Epithelial cell of prostate (primary cell): ENCODE measurements at regions not wholly inside any gene's neighbourhood (a gene's known extent, or its start where the extent isn't known, plus 50 kb on each side); places are given as distances from the start of the nearest gene placed in this dataset.
"Not testable (repeated sequence)": the region's sequence is repeated elsewhere in the genome, so short reads cannot be mapped to it uniquely, and the experiment has no call there.

ENCODE experiments used
- DNase-seq: peaks from one replicate; pipeline ENCODE4 v3.0.0-alpha.2; 2011; ENCODE audit warnings: low read depth, low spot score
- H3K27ac ChIP-seq: fragments of 450-650 bp; 2 replicates; pipeline ENCODE4 v1.5.1; 2017; ENCODE audit warnings: mild to moderate bottlenecking

DNA sequence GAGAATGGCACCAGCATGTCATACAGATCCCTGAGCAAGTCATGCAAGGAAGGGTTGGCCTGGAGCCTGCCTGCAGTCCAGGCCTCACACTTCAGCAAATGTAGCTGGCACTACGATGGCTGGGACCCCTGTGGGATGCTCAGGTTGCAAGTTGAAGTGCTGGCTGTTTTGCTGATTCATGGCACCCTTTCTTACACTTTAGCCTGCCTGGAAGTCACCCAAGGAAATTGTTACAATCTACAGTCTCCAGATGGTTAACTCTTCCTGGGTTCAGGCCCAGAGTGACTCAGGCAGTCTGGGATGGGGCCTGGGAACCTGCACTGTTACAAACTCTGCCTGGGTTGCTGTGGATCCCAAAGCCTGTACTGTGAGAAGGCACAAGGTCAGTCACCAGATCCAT, 91.0 kb upstream of the SLC6A11 start:
- no peak for DNase-seq
- no peak overlapping the region for H3K27ac ChIP-seq

DNA sequence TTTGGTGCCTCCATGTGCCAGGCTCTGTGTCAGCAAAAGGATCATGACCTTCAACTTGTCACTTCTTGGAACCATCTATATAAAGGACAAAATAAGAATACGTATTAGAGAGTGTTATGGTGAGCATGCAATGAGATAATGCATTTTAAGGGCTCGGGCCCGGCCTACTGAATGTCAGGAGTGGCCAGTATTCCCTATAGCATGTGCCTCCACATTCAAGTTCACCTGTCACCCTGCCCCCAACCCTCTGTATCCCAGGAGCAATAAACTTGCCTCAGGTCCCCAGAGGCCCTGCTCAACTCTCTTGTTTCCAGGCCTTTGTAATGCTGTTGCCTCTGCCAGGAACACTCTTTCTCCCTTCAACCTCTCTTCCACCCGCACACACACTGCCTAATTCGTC, 90.2 kb upstream of the SLC6A11 start:
- DNase-seq: no peak
- H3K27ac ChIP-seq: no peak overlapping the region

DNA sequence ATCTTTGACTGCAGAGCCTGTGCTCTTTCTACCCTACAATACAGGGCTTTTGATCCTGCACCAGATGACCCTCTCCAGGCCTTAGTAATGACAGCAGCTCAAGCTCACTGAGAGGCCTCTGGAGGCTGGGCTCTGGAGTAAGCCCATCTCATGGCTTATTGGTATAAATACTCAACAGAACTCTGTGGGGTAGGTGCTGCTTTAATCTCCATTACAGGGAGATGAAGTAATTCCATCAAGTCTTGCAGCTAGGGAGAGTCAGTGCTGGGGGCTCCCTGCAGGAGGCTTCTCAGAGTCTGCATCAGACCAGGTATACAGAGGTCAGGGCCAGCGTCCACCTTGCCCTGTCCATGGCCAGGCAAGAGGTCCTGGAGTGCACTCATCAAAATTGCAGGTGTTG, 89.2 kb upstream of the SLC6A11 start:
- no peak for DNase-seq
- no peak overlapping the region for H3K27ac ChIP-seq

DNA sequence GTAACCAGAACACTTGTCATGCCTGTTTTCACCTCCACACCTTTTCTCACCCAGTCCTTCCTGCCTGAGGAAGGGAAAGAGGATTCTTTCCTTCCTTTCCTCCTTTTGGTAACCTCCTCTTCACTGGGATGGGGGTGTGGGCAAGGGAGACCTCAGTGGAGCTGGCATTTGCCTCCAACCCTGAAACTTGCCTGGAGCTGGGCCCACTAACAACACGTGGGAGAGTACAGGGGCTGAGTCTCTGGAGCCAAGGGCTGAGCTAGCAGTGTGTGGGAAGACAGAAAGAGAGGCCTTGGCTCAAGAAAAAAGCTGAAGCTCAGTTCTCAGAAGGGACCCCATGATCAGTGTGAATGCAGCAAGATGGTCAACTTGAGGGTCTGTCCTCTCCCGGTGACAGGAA, 86.6 kb upstream of the SLC6A11 start:
- no peak for DNase-seq
- no peak overlapping the region for H3K27ac ChIP-seq

DNA sequence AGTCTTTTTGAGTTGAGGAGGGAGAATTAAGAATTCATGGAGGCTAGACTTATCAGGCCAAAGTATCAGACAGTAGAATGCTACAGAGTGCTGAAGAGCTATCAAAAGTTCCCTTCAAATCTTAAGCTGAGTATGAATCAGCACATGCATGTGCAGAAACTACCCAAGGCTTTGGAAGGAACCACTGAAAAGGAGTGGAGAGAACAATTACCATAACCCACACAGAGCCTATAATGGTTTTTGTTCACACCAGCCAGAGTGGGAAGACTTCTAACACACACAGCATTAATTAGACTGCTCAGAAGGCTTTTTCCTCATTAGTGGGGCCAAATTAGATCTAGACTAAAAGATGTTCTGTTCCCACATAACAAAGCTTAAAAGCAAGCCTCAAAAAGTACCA, 83.7 kb upstream of the SLC6A11 start:
- no peak overlapping the region for H3K27ac ChIP-seq
- DNase-seq: no peak

DNA sequence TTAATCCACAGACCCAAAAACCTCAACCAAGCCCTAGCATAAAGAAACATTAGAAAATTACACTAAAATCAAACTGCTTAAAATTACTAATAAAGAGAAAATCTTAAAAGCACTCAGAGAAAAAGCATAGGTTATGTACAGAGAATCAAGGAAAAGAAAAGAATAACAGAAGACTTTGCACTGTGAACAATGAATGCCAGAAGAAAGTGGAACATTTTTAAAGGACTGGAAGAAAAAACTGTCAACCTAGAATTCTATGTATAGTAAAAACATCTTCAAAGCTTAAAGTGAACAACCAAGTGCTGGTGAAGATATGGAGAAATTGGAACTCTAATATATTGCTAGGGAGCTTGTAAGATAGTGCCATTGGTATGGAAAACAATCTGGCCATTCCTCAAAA, 82.7 kb upstream of the SLC6A11 start:
- no peak for DNase-seq
- no peak overlapping the region for H3K27ac ChIP-seq

- not testable (repeated sequence) for H3K27ac ChIP-seq, DNase-seq
These were observed 79.6 kb upstream of the SLC6A11 start for GRCh38 chr3:10736444-10736843.

DNA sequence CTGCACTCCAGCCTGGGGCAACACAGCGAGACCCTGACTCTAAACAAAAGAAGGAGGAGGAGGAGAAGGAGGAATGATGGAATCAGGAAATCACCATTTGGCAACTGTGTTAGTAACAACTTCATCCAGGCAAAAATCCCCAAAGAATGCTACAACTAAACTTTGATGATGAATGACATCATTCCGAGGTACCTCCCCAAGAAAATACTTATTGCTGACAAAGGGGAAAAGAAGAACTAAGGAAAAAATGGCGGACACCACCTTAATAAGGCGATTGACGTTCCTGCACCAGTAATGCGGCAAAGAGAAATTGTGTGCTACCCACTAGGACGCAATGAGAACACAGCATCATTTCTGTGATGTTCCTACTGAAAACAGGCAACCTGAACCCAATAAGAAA, 78.2 kb upstream of the SLC6A11 start:
- DNase-seq: no peak
- no peak overlapping the region for H3K27ac ChIP-seq

DNA sequence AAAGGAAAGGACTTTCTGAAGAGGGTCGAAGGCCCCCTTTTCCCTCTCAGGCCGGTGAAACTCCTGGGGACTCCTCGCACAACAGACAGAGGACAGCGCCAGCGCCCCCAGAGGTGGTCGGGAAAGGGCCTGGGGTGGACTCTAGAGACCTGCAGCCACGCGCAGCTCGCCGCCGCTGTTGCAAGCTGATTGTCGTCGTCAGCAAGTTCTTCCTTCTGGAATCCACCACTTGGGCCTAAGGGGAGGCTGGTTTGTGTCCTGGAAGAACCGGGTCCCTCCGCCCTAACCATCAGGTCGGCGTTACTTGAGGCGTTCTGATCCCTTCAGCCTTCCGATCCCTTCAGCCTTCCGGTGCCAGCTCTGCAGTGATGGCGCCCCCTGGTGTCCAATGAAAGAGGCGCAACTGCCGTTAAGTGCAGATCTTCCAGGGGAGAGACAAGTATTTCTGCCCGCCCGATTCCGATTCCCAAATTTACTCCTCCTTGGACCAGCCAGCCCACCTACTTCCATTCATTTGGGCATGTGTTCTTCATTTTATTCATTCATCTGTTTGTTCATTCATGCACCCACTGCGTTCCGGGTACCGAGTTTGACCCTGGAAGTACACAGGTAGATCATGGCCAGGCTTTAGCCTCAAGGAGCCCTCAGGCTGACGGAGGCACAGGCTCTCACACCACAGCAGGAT, 77.2 kb upstream of the SLC6A11 start:
- no peak overlapping the region for H3K27ac ChIP-seq
- no peak for DNase-seq

- DNase-seq: no peak
- no peak overlapping the region for H3K27ac ChIP-seq
These were observed 75.1 kb upstream of the SLC6A11 start for GRCh38 chr3:10740954-10741353.

DNA sequence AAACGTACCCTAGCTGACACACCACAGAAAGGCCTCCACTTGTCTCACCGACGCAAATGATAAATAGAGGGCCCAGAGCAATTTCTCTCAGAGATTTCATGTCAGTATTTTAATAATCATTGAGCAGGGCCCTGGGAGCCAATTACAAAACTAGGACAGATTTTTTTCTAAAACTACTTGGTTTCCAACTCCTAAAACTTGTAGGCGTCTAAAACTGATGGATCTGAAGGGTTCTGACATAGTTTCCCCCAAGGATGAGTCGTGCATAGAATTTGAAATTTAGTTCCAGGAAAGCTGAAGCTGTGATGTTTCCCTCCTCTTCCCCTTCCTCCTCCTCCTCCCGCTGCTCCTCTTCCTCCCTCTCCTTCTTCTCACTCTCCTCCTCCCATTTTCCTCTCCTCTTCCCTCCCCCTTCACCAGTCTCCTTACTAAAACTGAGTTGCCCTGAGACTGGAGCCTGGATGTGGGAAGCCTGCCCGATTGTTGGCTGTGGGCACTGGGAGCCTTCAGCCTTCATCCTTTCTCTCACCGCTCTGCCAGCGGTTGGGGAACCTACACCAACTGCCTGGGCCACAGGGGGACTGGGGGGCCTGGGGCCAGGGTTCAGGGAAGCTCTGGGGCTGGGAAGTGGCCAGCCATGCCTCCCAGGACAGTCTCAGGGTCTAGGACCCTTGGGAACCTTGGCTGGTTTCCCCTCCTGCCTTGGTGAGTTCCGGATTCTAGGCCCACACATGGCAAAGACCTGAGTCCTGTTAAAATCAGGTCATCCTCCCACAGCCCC, 73.9 kb upstream of the SLC6A11 start:
- no peak overlapping the region for H3K27ac ChIP-seq
- no peak for DNase-seq

DNA sequence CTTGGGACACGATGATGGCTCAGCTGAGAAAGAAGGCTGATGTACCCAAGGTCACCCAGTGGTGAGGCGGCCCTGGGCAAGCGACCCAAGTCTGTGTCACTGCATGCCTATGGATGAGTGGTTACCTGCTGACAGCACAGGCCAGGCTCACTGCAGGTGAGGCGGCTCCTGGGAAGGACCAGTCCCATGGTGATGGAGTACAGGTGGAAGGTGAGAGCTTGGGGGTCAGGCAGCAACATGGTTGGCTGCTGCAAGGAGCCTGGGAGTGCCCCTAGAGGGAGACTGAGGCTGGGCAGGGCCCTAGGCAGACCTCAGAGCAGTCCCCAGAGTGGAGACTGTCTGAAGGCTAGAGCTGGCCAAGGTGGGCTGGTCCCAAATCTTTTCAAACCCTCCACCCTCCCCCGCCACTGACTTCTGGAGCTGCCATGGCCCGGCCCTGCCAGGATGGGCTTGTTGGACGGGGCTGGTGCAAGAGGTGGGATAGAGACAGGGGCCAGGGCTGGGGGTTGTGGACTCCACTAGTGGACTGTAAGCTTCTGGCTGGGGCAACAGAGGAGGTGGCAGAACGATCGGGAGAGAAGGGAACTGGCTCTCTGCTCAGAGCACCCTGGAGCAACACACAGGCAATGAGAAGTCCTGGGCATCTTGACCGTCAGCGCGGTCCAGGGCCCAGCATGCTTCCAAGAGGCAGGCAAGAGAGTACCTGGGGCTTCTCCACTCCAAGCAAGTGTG, 72.5 kb upstream of the SLC6A11 start:
- H3K27ac ChIP-seq: no peak overlapping the region
- no peak for DNase-seq

- no peak for DNase-seq
- no peak overlapping the region for H3K27ac ChIP-seq
These were observed 71.9 kb upstream of the SLC6A11 start for GRCh38 chr3:10744098-10744465.

- no peak for DNase-seq
- H3K27ac ChIP-seq: no peak overlapping the region
These were observed 70.6 kb upstream of the SLC6A11 start for GRCh38 chr3:10745392-10745791.

- H3K27ac ChIP-seq: no peak overlapping the region
- DNase-seq: no peak
These were observed 70.0 kb upstream of the SLC6A11 start for GRCh38 chr3:10746001-10746400.

DNA sequence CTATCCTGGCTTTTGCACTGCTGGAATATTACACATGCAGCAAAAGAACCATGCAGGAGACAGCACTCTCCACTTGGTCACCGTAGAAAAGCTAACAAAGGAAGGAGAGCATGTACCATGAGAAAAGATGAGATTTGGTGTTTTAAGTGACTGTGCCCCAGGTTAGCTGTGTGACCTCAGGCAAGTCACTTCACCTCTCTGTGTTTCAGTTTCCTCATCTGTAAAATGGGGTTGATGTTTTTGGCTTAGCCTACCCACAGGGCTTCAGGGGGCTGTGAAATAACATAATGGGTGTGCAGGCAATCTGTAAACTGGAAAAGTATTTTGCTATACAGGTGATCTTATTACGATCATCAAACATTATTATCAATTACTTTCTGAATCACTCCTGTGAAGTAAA, 69.3 kb upstream of the SLC6A11 start:
- no peak for DNase-seq
- no peak overlapping the region for H3K27ac ChIP-seq

GRCh38 chr3:10747341-10747740, 68.7 kb upstream of the SLC6A11 start:
- no peak for DNase-seq
- H3K27ac ChIP-seq: no peak overlapping the region

DNA sequence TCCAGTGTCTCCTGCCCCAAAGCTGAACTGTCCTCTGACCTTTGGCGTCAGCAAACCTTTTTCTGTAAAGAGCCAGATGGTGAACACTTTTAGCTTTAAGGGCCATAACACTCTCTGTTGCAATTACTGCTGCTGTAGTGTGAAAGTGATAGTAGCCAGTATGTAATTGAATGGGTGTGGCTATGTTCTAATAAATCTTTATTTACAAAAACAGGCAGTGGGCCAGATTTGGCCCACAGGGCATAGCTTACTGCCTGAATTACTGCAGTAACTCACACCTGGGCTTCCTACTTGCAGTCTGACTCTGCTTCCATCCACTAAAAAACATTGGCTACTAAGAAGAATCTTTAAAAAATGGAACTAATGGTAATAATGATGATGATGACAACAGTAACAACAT, 68.0 kb upstream of the SLC6A11 start:
- no peak for DNase-seq

DNA sequence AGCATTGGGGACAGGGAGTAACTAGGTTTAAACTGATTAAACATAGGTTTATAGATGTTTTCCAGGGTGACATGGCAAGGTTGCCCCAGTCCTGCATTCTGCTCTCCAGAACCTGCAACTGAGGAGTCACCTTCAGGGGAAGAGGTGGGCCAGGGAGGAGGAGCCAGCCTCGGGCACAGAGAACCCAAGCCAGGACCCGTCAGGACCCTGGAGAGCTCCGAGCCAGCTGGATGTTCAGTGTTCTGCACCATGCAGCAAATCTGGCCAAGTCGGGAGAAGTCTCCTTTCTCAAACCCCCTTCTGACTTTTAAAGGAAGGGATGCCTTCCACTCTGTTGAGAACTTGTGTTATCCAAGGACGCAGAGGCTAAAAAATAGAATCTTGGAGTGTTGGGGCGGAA, 62.1 kb upstream of the SLC6A11 start:
- no peak overlapping the region for H3K27ac ChIP-seq
- no peak for DNase-seq

More for the DNA sequence above, 68.0 kb upstream of the SLC6A11 start:
- no peak overlapping the region for H3K27ac ChIP-seq

GRCh38 chr3:10756546-10756945, 59.5 kb upstream of the SLC6A11 start:
- H3K27ac ChIP-seq: no peak overlapping the region
- no peak for DNase-seq

- DNase-seq: peak; percentile 89
- H3K27ac ChIP-seq: peak overlapping the region; percentile 78
These were observed 58.8 kb upstream of the SLC6A11 start for GRCh38 chr3:10757021-10757820.
